IMR-90 (cell line): ENCODE measurements at regions not wholly inside any gene's neighbourhood (a gene's known extent, or its start where the extent isn't known, plus 50 kb on each side); places are given as distances from the start of the nearest gene placed in this dataset.
"Not testable (repeated sequence)": the region's sequence is repeated elsewhere in the genome, so short reads cannot be mapped to it uniquely, and the experiment has no call there.

ENCODE experiments used
- ATAC-seq: fragments of 200-7000 bp; cut with Tn5 transposase; 2 replicates; pipeline ENCODE4 v1.9.1; 2020; ENCODE audit warnings: low read depth, mild to moderate bottlenecking, moderate library complexity
- BruUV-seq: library from RNA; stranded (reverse); fragments of 400-500 nt; replicated peaks from 2 replicates; lab custom pipeline; 2021; lab: Mats Ljungman, UMichigan
- CTCF ChIA-PET: fragments of 300-600 bp; formaldehyde crosslinking; extraction: SDS; loops from one replicate; lab custom pipeline; 2021; ENCODE audit warnings: antibody characterized with exemption; lab: Yijun Ruan, JAX
- POLR2A ChIA-PET: fragments of 300-600 bp; sonication (Branson Sonifier 250); formaldehyde crosslinking; loops from one replicate; lab custom pipeline; 2022; ENCODE audit warnings: antibody characterized with exemption; ENCODE audit not compliant: unreplicated experiment; lab: Charles Lee
- DNase-seq: peaks from one replicate; pipeline ENCODE4 v3.0.0; 2013
- H2AFZ ChIP-seq: replicated peaks from 2 replicates; pipeline ENCODE3; 2013; ENCODE audit warnings: low read length, mild to moderate bottlenecking; ENCODE audit not compliant: poor library complexity
- H2AK5ac ChIP-seq: 2 replicates; pipeline ENCODE4 v1.6.1; 2013; ENCODE audit warnings: low read depth, low read length, inconsistent platforms
- H2AK9ac ChIP-seq: replicated peaks from 2 replicates; pipeline ENCODE3; 2013; ENCODE audit warnings: mild to moderate bottlenecking, low read depth, low read length, moderate library complexity; ENCODE audit not compliant: poor library complexity
- H2BK120ac ChIP-seq: 2 replicates; pipeline ENCODE4 v1.6.1; 2013; ENCODE audit warnings: low read depth, low read length, inconsistent platforms
- H2BK15ac ChIP-seq: 3 replicates; pipeline ENCODE4 v1.6.1; 2013; ENCODE audit warnings: low read depth, low read length, inconsistent platforms
- H2BK20ac ChIP-seq: 2 replicates; pipeline ENCODE4 v1.6.1; 2013; ENCODE audit warnings: low read depth, mild to moderate bottlenecking, inconsistent platforms, low read length, moderate library complexity
- H2BK5ac ChIP-seq: 2 replicates; pipeline ENCODE4 v1.6.1; 2013; ENCODE audit warnings: mild to moderate bottlenecking, low read depth, low read length, inconsistent platforms; ENCODE audit not compliant: poor library complexity, severe bottlenecking
- H3K14ac ChIP-seq: replicated peaks from 2 replicates; pipeline ENCODE4 v1.6.1; 2013; ENCODE audit warnings: low read depth, low read length, inconsistent platforms
- H3K18ac ChIP-seq: 2 replicates; pipeline ENCODE4 v1.6.1; 2013; ENCODE audit warnings: low read depth, low read length, control low read depth
- H3K23ac ChIP-seq: 2 replicates; pipeline ENCODE4 v1.6.1; 2013; ENCODE audit warnings: low read depth, low read length, inconsistent platforms
- H3K27ac ChIP-seq: 2 replicates; pipeline ENCODE4 v1.5.1; 2013; ENCODE audit warnings: mild to moderate bottlenecking, control low read depth, low read length; ENCODE audit not compliant: insufficient read depth
- H3K27me3 ChIP-seq: 2 replicates; pipeline ENCODE4 v1.6.1; 2013; ENCODE audit warnings: low read length; ENCODE audit not compliant: control insufficient read depth, insufficient read depth
- H3K36me3 ChIP-seq: 2 replicates; pipeline ENCODE4 v1.6.1; 2013; ENCODE audit warnings: low read length, mixed read lengths; ENCODE audit not compliant: control insufficient read depth, insufficient read depth
- H3K4ac ChIP-seq: 2 replicates; pipeline ENCODE4 v1.6.1; 2013; ENCODE audit warnings: low read depth, low read length, inconsistent platforms
- H3K4me1 ChIP-seq: 2 replicates; pipeline ENCODE4 v1.6.1; 2013; ENCODE audit warnings: low read length, mixed read lengths; ENCODE audit not compliant: control insufficient read depth, insufficient read depth
- H3K4me2 ChIP-seq: 2 replicates; pipeline ENCODE4 v1.6.1; 2013; ENCODE audit warnings: low read depth, mild to moderate bottlenecking, control low read depth, low read length, moderate library complexity
- H3K4me3 ChIP-seq: 2 replicates; pipeline ENCODE4 v1.5.1; 2013; ENCODE audit warnings: low read depth, mild to moderate bottlenecking, control low read depth, low read length, moderate library complexity; ENCODE audit not compliant: insufficient read depth
- H3K56ac ChIP-seq: 2 replicates; pipeline ENCODE4 v1.6.1; 2013; ENCODE audit warnings: low read length, inconsistent platforms; ENCODE audit not compliant: insufficient read depth; ENCODE audit errors: extremely low read depth
- H3K79me1 ChIP-seq, 2 experiments: 2 replicates each; pipeline ENCODE4 v1.6.1; 2013; ENCODE audit warnings: low read length in 2 of 2, inconsistent platforms in 1 of 2, low read depth in 1 of 2
- H3K9ac ChIP-seq: 2 replicates; pipeline ENCODE4 v1.6.1; 2013; ENCODE audit warnings: low read depth, low read length, control low read depth
- H3K9me1 ChIP-seq: 2 replicates; pipeline ENCODE4 v1.6.1; 2013; ENCODE audit warnings: low read length, inconsistent platforms; ENCODE audit not compliant: insufficient read depth
- H3K9me3 ChIP-seq: 2 replicates; pipeline ENCODE4 v1.6.1; 2013; ENCODE audit warnings: low read length; ENCODE audit not compliant: control insufficient read depth, insufficient read depth
- H4K20me1 ChIP-seq: 2 replicates; pipeline ENCODE4 v1.6.1; 2013; ENCODE audit warnings: low read length, inconsistent platforms; ENCODE audit not compliant: insufficient read depth
- H4K5ac ChIP-seq: 2 replicates; pipeline ENCODE4 v1.6.1; 2013; ENCODE audit warnings: mild to moderate bottlenecking, low read depth, low read length, control low read depth
- H4K8ac ChIP-seq, 2 experiments: 2 replicates each; pipeline ENCODE4 v1.6.1; 2013; ENCODE audit warnings: low read depth in 2 of 2, low read length in 2 of 2, control low read depth in 1 of 2, inconsistent platforms in 1 of 2
- H4K91ac ChIP-seq: 2 replicates; pipeline ENCODE4 v1.6.1; 2013; ENCODE audit warnings: low read depth, low read length, inconsistent platforms; ENCODE audit not compliant: insufficient read depth
- WGBS, 2 experiments: methylation state at CpG; one replicate each; pipeline versions ENCODE4 v1.1.5 to v1.1.7; 2013; ENCODE audit warnings: missing lambda C conversion rate in 2 of 2; ENCODE audit not compliant: insufficient read length in 1 of 2; ENCODE audit errors: extremely low coverage in 2 of 2; 5-methylcytosine and 5-hydroxymethylcytosine counted together
- dilution Hi-C: fragments of 300-500 bp; cut with HindIII; formaldehyde crosslinking; loops from one replicate; pipeline ENCODE4 v1.14.3; 2018; ENCODE audit warnings: low sequenced_read_pairs; ENCODE audit not compliant: unreplicated experiment
- in situ Hi-C: fragments of 300-500 bp; cut with MboI; formaldehyde crosslinking; loops from 3 replicates; pipeline ENCODE4 v1.14.3; 2019; ENCODE audit warnings: low sequenced_read_pairs, inconsistent platforms, mixed read lengths
- intact Hi-C: fragments of 100-400 bp; cut with micrococcal nuclease; formaldehyde crosslinking; loops from 2 replicates; pipeline ENCODE4 v1.10.0; 2022

- in situ Hi-C loops, H3K4me3 ChIP-seq, H2AK9ac ChIP-seq, H3K4me1 ChIP-seq, H4K20me1 ChIP-seq, BruUV-seq, H3K27ac ChIP-seq, H3K4me2 ChIP-seq, CTCF ChIA-PET, H3K79me1 ChIP-seq, H3K36me3 ChIP-seq, H4K5ac ChIP-seq, H3K56ac ChIP-seq, H3K9ac ChIP-seq, H2AFZ ChIP-seq, ATAC-seq, H3K9me1 ChIP-seq, H3K18ac ChIP-seq, POLR2A ChIA-PET, dilution Hi-C loops, H3K27me3 ChIP-seq, DNase-seq, H4K91ac ChIP-seq, H2BK5ac ChIP-seq, H2BK15ac ChIP-seq, H3K23ac ChIP-seq, H2BK120ac ChIP-seq, H2AK5ac ChIP-seq, H4K8ac ChIP-seq, intact Hi-C loops, H2BK20ac ChIP-seq, H3K14ac ChIP-seq, H3K4ac ChIP-seq: not testable (repeated sequence)
- H3K9me3 ChIP-seq, result peaks cover 54% of the 10 kb centered on the region
- no CpG with 5 or more reads among the region's 9 CpGs for WGBS, 2 experiments
Measured at GRCh38 chr12:37544669-37545330, 771.8 kb upstream of the ALG10B start.
